Common myeloid progenitor, CD34-positive (primary cell): ENCODE measurements at regions not wholly inside any gene's neighbourhood (a gene's known extent, or its start where the extent isn't known, plus 50 kb on each side); places are given as distances from the start of the nearest gene placed in this dataset.

Experiments used
- CTCF ChIA-PET: fragments of 350-600 bp; sonication (Branson Sonifier 250); formaldehyde crosslinking; loops from one replicate; lab custom pipeline; 2021; ENCODE audit warnings: antibody characterized with exemption; lab: Charles Lee
- POLR2A ChIA-PET: fragments of 350-600 bp; sonication (Branson Sonifier 250); formaldehyde crosslinking; loops from one replicate; lab custom pipeline; 2021; ENCODE audit warnings: antibody characterized with exemption; lab: Charles Lee
- DNase-seq, 3 donors: peaks; one replicate each; pipeline versions ENCODE4 v3.0.0 to v3.0.0-alpha.2; 2013
- H3K27ac ChIP-seq, 2 experiments: 1 replicate in 1 of 2; 2 replicates in 1 of 2; pipeline ENCODE4 v1.7.0; 2013; ENCODE audit warnings: inconsistent platforms in 2 of 2, low read length in 2 of 2, mild to moderate bottlenecking in 2 of 2, low read depth in 1 of 2, moderate library complexity in 1 of 2; ENCODE audit not compliant: severe bottlenecking in 2 of 2, insufficient read depth in 1 of 2, poor library complexity in 1 of 2
- H3K27me3 ChIP-seq, 5 experiments: replicated peaks in 2 of 5; 1 replicate in 3 of 5; 2 replicates in 2 of 5; pipeline versions ENCODE4 v1.6.1 to v1.7.0; 2013; ENCODE audit warnings: low read length in 4 of 5, mild to moderate bottlenecking in 2 of 5, moderate library complexity in 2 of 5, inconsistent platforms in 1 of 5; ENCODE audit not compliant: insufficient read depth in 5 of 5, control insufficient read depth in 4 of 5
- H3K36me3 ChIP-seq, 4 experiments: 1 replicate in 2 of 4; 2 replicates in 2 of 4; pipeline versions ENCODE4 v1.6.1 to v1.7.0; 2013; ENCODE audit warnings: low read length in 3 of 4, control low read depth in 1 of 4, mild to moderate bottlenecking in 1 of 4; ENCODE audit not compliant: control insufficient read depth in 4 of 4, insufficient read depth in 4 of 4
- H3K4me1 ChIP-seq, 4 experiments: 1 replicate in 3 of 4; 2 replicates in 1 of 4; pipeline versions ENCODE4 v1.6.1 to v1.7.1; 2013; ENCODE audit warnings: low read length in 3 of 4, mild to moderate bottlenecking in 3 of 4, control low read depth in 1 of 4, inconsistent platforms in 1 of 4, moderate library complexity in 1 of 4; ENCODE audit not compliant: control insufficient read depth in 4 of 4, insufficient read depth in 4 of 4; ENCODE audit errors: control extremely low read depth in 1 of 4
- H3K4me3 ChIP-seq, 7 experiments: 1 replicate in 4 of 7; 2 replicates in 3 of 7; pipeline versions ENCODE4 v1.5.1 to v1.7.0; 2013; ENCODE audit warnings: mild to moderate bottlenecking in 7 of 7, low read length in 6 of 7, moderate library complexity in 6 of 7, inconsistent platforms in 2 of 7, low read depth in 2 of 7, control low read depth in 1 of 7; ENCODE audit not compliant: insufficient read depth in 4 of 7, control insufficient read depth in 1 of 7; ENCODE audit errors: extremely low read depth in 1 of 7
- H3K9me3 ChIP-seq, 5 experiments: 1 replicate in 4 of 5; 2 replicates in 1 of 5; pipeline versions ENCODE4 v1.6.1 to v1.7.1; 2013; ENCODE audit warnings: low read length in 4 of 5, mild to moderate bottlenecking in 2 of 5, inconsistent platforms in 1 of 5, low read depth in 1 of 5, moderate library complexity in 1 of 5; ENCODE audit not compliant: control insufficient read depth in 4 of 5, insufficient read depth in 2 of 5; ENCODE audit errors: control extremely low read depth in 1 of 5
- WGBS: methylation state at CpG from one replicate; pipeline ENCODE4 v1.1.5; 2013; ENCODE audit not compliant: insufficient coverage; 5-methylcytosine and 5-hydroxymethylcytosine counted together

- DNase-seq = no peak
- peaks cover 3 to 21% (median 13%) of the 10 kb centered on the region in 5 experiments for H3K27me3 ChIP-seq
- 100% methylated on average over 1 of the region's 1 CpG for WGBS
- H3K36me3 ChIP-seq = no peaks in the 10 kb centered on the region
- ChIA-PET POLR2A (no interaction called here), CTCF (no interaction called here)
- no peaks in the 10 kb centered on the region for H3K9me3 ChIP-seq
- no peak overlapping the region for H3K4me3 ChIP-seq
- H3K27ac ChIP-seq = no peak overlapping the region
- H3K4me1 ChIP-seq = no peaks in the 10 kb centered on the region
Measured at GRCh38 chr12:5160827-5161226, 117.1 kb downstream of the KCNA5 start.

- no peaks in the 10 kb centered on the region for H3K9me3 ChIP-seq
- H3K27ac ChIP-seq = no peak overlapping the region
- no CpG with 5 or more reads among the region's 3 CpGs for WGBS
- ChIA-PET CTCF (no interaction called here), POLR2A (no interaction called here)
- H3K36me3 ChIP-seq = no peaks in the 10 kb centered on the region
- H3K4me1 ChIP-seq = no peaks in the 10 kb centered on the region
- H3K4me3 ChIP-seq = no peak overlapping the region
- DNase-seq = no peak
- peaks cover 3 to 19% (median 8%) of the 10 kb centered on the region in 5 experiments for H3K27me3 ChIP-seq
Measured at GRCh38 chr12:5163661-5164060, 120.0 kb downstream of the KCNA5 start.

GRCh38 chr12:5165296-5165970 is 121.8 kb downstream of the KCNA5 start:
- no peaks in the 10 kb centered on the region for H3K36me3 ChIP-seq
- H3K4me1 ChIP-seq = no peaks in the 10 kb centered on the region
- WGBS = 98% methylated on average over 4 of the region's 5 CpGs
- H3K4me3 ChIP-seq = no peak overlapping the region
- DNase-seq = no peak
- peaks cover 0 to 19% (median 8%) of the 10 kb centered on the region in 5 experiments for H3K27me3 ChIP-seq
- POLR2A ChIA-PET = no interaction called here
- no peaks in the 10 kb centered on the region for H3K9me3 ChIP-seq
- CTCF ChIA-PET = interaction anchor here (0.8 kb wide), 1 partner anchor 8 kb away, joined by 3 read pairs; no protein-coding TSS in a partner anchor
- no peak overlapping the region for H3K27ac ChIP-seq

GRCh38 chr12:5166976-5167375 is 123.3 kb downstream of the KCNA5 start:
- CTCF ChIA-PET = interaction anchor here (1.0 to 1.1 kb wide), 3 partner anchors 16 to 630 kb away, joined by 3 to 4 read pairs (median 3); no protein-coding TSS in a partner anchor
- H3K27me3 ChIP-seq = peaks cover 0 to 8% (median 8%) of the 10 kb centered on the region in 5 experiments
- DNase-seq = no peak
- H3K9me3 ChIP-seq = no peaks in the 10 kb centered on the region
- H3K4me3 ChIP-seq = no peak overlapping the region
- H3K4me1 ChIP-seq = no peaks in the 10 kb centered on the region
- POLR2A ChIA-PET = no interaction called here
- H3K36me3 ChIP-seq = no peaks in the 10 kb centered on the region
- 87% methylated on average over 3 of the region's 4 CpGs for WGBS
- H3K27ac ChIP-seq = no peak overlapping the region

- no peak overlapping the region for H3K27ac ChIP-seq
- peaks cover 0 to 5% (median 3%) of the 10 kb centered on the region in 5 experiments for H3K27me3 ChIP-seq
- H3K4me3 ChIP-seq = no peak overlapping the region
- ChIA-PET CTCF (interaction anchor here (1.0 to 1.6 kb wide), 5 partner anchors 9 to 629 kb away, joined by 3 to 4 read pairs (median 3); no protein-coding TSS in a partner anchor), POLR2A (no interaction called here)
- H3K36me3 ChIP-seq = no peaks in the 10 kb centered on the region
- H3K4me1 ChIP-seq = no peaks in the 10 kb centered on the region
- no peak for DNase-seq
- H3K9me3 ChIP-seq = no peaks in the 10 kb centered on the region
- 98% methylated on average over 4 of the region's 5 CpGs for WGBS
Measured at GRCh38 chr12:5168148-5168547, 124.5 kb downstream of the KCNA5 start.

- H3K4me1 ChIP-seq = no peaks in the 10 kb centered on the region
- POLR2A ChIA-PET = no interaction called here
- no peak overlapping the region for H3K4me3 ChIP-seq
- no peaks in the 10 kb centered on the region for H3K36me3 ChIP-seq
- 100% methylated on average over 1 of the region's 5 CpGs for WGBS
- no peak overlapping the region for H3K27ac ChIP-seq
- no peaks in the 10 kb centered on the region for H3K9me3 ChIP-seq
- peaks cover 0 to 3% (median 0%) of the 10 kb centered on the region in 5 experiments for H3K27me3 ChIP-seq
- CTCF ChIA-PET = interaction anchor here (0.6 to 3.2 kb wide), 9 partner anchors 9 to 1426 kb away, joined by 3 to 27 read pairs (median 3); no protein-coding TSS in a partner anchor
- DNase-seq = no peak
Measured at GRCh38 chr12:5170844-5171243, 127.2 kb downstream of the KCNA5 start.

- H3K36me3 ChIP-seq = no peaks in the 10 kb centered on the region
- H3K4me3 ChIP-seq = no peak overlapping the region
- peaks cover 0 to 4% (median 0%) of the 10 kb centered on the region in 5 experiments for H3K27me3 ChIP-seq
- H3K27ac ChIP-seq = no peak overlapping the region
- CTCF ChIA-PET = interaction anchor here (0.8 to 3.5 kb wide), 10 partner anchors 8 to 627 kb away, joined by 3 to 27 read pairs (median 3); no protein-coding TSS in a partner anchor
- WGBS = 24% methylated on average over 5 of the region's 5 CpGs
- H3K4me1 ChIP-seq = no peaks in the 10 kb centered on the region
- POLR2A ChIA-PET = no interaction called here
- no peaks in the 10 kb centered on the region for H3K9me3 ChIP-seq
- DNase-seq = peak; percentile 25 to 52 (median 42)
Measured at GRCh38 chr12:5171701-5172100, 128.0 kb downstream of the KCNA5 start.
